Vagina (tissue), 2 donors: ENCODE measurements at regions not wholly inside any gene's neighbourhood (a gene's known extent, or its start where the extent isn't known, plus 50 kb on each side); places are given as distances from the start of the nearest gene placed in this dataset.

Experiments used
- DNase-seq, 2 donors: peaks; one replicate each; pipeline ENCODE4 v3.0.0-alpha.2; 2017; ENCODE audit errors: extremely low spot score in 2 of 2
- H3K27ac ChIP-seq: fragments of 200-600 bp; sonication (generic); one replicate; pipeline ENCODE4 v1.5.1; 2019
- H3K27me3 ChIP-seq: fragments of 200-600 bp; sonication (generic); one replicate; pipeline ENCODE4 v1.5.1; 2019
- H3K36me3 ChIP-seq, 2 donors: fragments of 200-600 bp; sonication (generic); one replicate each; pipeline ENCODE4 v1.5.1; 2017 to 2019
- H3K4me1 ChIP-seq: fragments of 200-600 bp; sonication (generic); one replicate; pipeline ENCODE4 v1.5.1; 2019
- H3K4me3 ChIP-seq, 2 donors: fragments of 200-600 bp; sonication (generic); 1 replicate in 1 of 2; 2 replicates in 1 of 2; pipeline ENCODE4 v1.5.1; 2016 to 2019
- H3K9me3 ChIP-seq: fragments of 200-600 bp; sonication (generic); one replicate; pipeline ENCODE4 v1.5.1; 2019
- POLR2A ChIP-seq, 2 donors: fragments of 450-650 bp; IDR thresholded peaks; one replicate each; pipeline ENCODE4 v1.6.1; 2017; ENCODE audit warnings: antibody characterized with exemption in 2 of 2, mild to moderate bottlenecking in 2 of 2, moderate library complexity in 2 of 2
- POLR2AphosphoS5 ChIP-seq, 2 donors: sonication (generic); formaldehyde crosslinking; IDR thresholded peaks; one replicate each; pipeline ENCODE4 v1.9.0; 2017; ENCODE audit warnings: antibody characterized with exemption in 2 of 2, mild to moderate bottlenecking in 2 of 2, low read depth in 1 of 2; ENCODE audit not compliant: insufficient read depth in 1 of 2
- intact Hi-C: fragments of 100-400 bp; cut with DNase I; formaldehyde crosslinking; loops from one replicate; pipeline ENCODE4 v1.15.1; 2023
- TF ChIP-seq, protein P1 (sequence below), 3 experiments: fragments of 450-650 bp in 2 of 3; fragments of 200-600 bp in 1 of 3; sonication (generic) in 1 of 3; IDR thresholded peaks; one replicate each; pipeline ENCODE4 v1.5.1; 2017 to 2019; ENCODE audit warnings: antibody characterized with exemption in 3 of 3, mild to moderate bottlenecking in 2 of 3, moderate library complexity in 2 of 3

DNA sequence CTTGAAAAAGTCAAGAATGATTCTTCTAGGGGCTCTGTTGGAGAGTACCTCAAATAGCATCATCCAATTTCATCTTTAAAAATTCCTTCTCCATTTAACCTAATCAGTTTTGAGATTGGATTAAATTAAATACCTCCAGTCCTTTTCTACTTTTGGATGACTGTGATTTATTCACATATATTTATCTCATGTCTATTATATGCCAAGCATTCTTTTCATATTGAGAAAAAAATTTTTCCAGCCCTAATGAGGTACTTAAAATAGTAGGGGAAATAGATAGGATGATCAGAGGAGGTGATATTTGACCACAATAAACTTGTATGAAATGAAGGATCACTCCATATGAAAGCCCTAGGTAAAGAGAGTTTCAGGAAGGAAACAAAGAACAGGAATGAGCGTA, 250.1 kb downstream of the MAT2B start:
- TF ChIP-seq, protein P1, sequence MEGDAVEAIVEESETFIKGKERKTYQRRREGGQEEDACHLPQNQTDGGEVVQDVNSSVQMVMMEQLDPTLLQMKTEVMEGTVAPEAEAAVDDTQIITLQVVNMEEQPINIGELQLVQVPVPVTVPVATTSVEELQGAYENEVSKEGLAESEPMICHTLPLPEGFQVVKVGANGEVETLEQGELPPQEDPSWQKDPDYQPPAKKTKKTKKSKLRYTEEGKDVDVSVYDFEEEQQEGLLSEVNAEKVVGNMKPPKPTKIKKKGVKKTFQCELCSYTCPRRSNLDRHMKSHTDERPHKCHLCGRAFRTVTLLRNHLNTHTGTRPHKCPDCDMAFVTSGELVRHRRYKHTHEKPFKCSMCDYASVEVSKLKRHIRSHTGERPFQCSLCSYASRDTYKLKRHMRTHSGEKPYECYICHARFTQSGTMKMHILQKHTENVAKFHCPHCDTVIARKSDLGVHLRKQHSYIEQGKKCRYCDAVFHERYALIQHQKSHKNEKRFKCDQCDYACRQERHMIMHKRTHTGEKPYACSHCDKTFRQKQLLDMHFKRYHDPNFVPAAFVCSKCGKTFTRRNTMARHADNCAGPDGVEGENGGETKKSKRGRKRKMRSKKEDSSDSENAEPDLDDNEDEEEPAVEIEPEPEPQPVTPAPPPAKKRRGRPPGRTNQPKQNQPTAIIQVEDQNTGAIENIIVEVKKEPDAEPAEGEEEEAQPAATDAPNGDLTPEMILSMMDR (IDR thresholded peaks at IDR 0.05), result no peak
- no peak for TF ChIP-seq POLR2AphosphoS5 (IDR thresholded peaks at IDR 0.05; ENCODE audit: insufficient read depth in 1 of 2, low read depth in 1 of 2)
- TF ChIP-seq POLR2A (IDR thresholded peaks at IDR 0.05), result no peak
- no peak for DNase-seq
- H3K27me3 ChIP-seq, result no peaks in the 10 kb centered on the region
- intact Hi-C loops, result no loop called here
- H3K4me1 ChIP-seq, result no peaks in the 10 kb centered on the region
- no peaks in the 10 kb centered on the region for H3K9me3 ChIP-seq
- H3K27ac ChIP-seq, result no peak overlapping the region
- H3K4me3 ChIP-seq, result no peak overlapping the region
- H3K36me3 ChIP-seq, result no peaks in the 10 kb centered on the region

DNA sequence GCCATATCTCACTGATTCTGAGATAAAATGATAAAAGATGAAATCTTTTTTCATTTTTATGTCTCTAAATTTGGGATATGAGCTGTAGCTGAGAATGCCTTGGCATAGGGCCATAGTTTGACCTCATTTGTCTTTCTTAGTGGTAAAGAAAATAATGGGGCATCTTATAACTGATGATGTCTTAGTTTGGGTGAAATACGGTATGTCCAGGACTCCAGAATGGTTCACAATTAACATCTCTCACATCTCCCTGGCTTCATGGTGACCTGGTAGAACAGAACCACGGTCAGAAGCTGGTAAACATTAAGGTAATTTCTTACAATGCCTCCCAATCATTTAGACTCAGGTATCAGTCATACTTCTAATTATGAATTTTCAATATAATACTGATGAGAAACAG, 250.8 kb downstream of the MAT2B start:
- no peak for TF ChIP-seq POLR2AphosphoS5 (IDR thresholded peaks at IDR 0.05; ENCODE audit: insufficient read depth in 1 of 2, low read depth in 1 of 2)
- TF ChIP-seq, protein P1 (IDR thresholded peaks at IDR 0.05), result no peak
- no peak for TF ChIP-seq POLR2A (IDR thresholded peaks at IDR 0.05)
- Histone ChIP-seq H3K9me3 (no peaks in the 10 kb centered on the region), H3K4me3 (no peak overlapping the region), H3K27me3 (no peaks in the 10 kb centered on the region), H3K36me3 (no peaks in the 10 kb centered on the region), H3K27ac (no peak overlapping the region), H3K4me1 (no peaks in the 10 kb centered on the region)
- no peak for DNase-seq
- intact Hi-C loops, result no loop called here

DNA sequence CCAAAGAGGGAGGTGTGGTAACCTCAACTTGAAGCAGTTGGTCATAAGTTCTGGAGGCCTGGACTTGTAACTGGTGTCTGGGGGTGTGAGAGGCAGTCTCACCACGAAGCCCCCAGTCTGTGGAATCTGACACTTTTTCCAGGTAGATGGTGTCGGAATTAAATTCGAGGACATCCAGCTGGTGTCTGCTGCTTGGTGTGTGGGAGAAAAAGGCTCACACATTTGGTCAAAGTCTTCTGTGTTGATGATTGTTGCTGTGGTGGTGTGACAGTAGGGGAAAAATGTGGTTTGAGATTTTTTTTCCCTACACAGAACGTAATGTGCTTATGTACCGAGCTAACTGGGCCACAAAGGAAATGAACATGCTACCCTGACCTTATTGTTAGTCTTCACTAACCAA, 251.9 kb downstream of the MAT2B start:
- intact Hi-C loops, result no loop called here
- Histone ChIP-seq H3K4me3 (no peak overlapping the region), H3K9me3 (no peaks in the 10 kb centered on the region), H3K27me3 (no peaks in the 10 kb centered on the region), H3K27ac (no peak overlapping the region), H3K4me1 (no peaks in the 10 kb centered on the region), H3K36me3 (no peaks in the 10 kb centered on the region)
- no peak for DNase-seq
- TF ChIP-seq, protein P1 (IDR thresholded peaks at IDR 0.05), result no peak
- TF ChIP-seq POLR2AphosphoS5 (IDR thresholded peaks at IDR 0.05; ENCODE audit: insufficient read depth in 1 of 2, low read depth in 1 of 2) (no peak), POLR2A (IDR thresholded peaks at IDR 0.05) (no peak)

DNA sequence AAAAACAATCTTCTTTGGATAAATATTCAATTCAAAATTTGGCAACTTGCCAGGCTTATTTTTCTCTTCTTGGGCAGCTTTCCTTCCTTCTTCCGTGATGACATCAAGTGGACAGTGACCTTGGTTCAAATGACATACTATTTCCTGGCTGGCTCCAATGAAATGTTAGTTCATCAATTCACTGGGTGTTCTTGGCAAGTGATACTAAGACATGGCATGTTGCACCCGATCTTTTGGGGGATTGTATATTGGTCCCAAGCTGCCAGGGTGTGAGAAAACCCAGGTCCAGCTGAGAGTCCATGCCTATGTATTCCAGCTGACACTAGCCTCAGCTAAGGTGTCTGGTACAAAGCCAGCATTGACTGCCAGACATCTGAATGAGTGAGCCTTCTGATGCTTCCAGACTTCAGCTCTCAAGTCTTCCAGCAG, 252.9 kb downstream of the MAT2B start:
- Histone ChIP-seq H3K36me3 (no peaks in the 10 kb centered on the region), H3K9me3 (no peaks in the 10 kb centered on the region), H3K27me3 (no peaks in the 10 kb centered on the region), H3K4me1 (no peaks in the 10 kb centered on the region), H3K4me3 (no peak overlapping the region), H3K27ac (no peak overlapping the region)
- no peak for DNase-seq
- intact Hi-C loops, result no loop called here
- TF ChIP-seq, protein P1 (IDR thresholded peaks at IDR 0.05), result no peak
- no peak for TF ChIP-seq POLR2AphosphoS5 (IDR thresholded peaks at IDR 0.05; ENCODE audit: insufficient read depth in 1 of 2, low read depth in 1 of 2)
- no peak for TF ChIP-seq POLR2A (IDR thresholded peaks at IDR 0.05)

DNA sequence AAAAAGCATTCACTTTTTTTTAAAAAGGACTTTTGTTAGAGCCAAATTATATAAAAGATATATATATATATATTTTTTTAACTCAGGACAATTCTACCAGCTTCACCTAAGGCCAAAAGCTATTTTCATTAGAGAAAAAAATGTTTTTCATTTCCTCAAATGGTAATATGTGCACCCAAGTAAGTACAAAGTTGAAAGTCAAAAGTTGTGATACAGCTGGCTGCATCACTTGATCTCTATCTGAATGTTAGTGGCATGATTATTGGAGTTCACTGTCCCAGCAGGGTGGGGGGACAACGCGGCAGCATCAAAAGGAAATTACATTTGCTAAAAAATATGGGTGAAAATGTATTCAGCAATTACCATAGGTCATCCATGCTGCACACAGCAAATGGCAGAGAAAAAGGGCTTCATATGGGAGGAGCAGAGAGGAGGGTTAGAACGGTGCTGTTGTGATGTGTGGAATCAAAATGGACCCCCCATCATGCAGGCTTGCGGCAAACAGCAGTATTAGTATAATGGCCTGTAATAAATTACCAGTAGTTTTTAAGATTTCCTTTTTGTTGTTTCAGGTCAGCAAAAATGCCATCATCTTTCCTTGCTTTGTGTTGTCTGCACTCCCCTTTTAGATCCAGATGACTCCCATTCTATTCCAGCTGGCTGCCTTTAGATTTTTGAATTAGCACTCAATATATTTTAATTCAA, 253.7 kb downstream of the MAT2B start:
- no peak for DNase-seq
- H3K4me1 ChIP-seq, result no peaks in the 10 kb centered on the region
- TF ChIP-seq, protein P1 (IDR thresholded peaks at IDR 0.05), result no peak
- TF ChIP-seq POLR2A (IDR thresholded peaks at IDR 0.05) (no peak), POLR2AphosphoS5 (IDR thresholded peaks at IDR 0.05; ENCODE audit: insufficient read depth in 1 of 2, low read depth in 1 of 2) (no peak)

More for the DNA sequence above, 253.7 kb downstream of the MAT2B start:
- intact Hi-C loops, result no loop called here
- H3K27me3 ChIP-seq, result no peaks in the 10 kb centered on the region
- no peaks in the 10 kb centered on the region for H3K36me3 ChIP-seq
- H3K27ac ChIP-seq, result no peak overlapping the region
- H3K9me3 ChIP-seq, result no peaks in the 10 kb centered on the region
- no peak overlapping the region for H3K4me3 ChIP-seq
